ENCODE measurements at regions not wholly inside any gene's neighbourhood (a gene's known extent, or its start where the extent isn't known, plus 50 kb on each side); places are given as distances from the start of the nearest gene placed in this dataset.

- TF ChIP-seq CUX1 (IDR thresholded peaks at IDR 0.05; ENCODE audit: insufficient replicate concordance, low read depth, low read length), result no peak
- TF ChIP-seq ZBTB4 (CRISPR knock-in tag; IDR thresholded peaks at IDR 0.05), result no peak
- no peak for TF ChIP-seq NFYA (IDR thresholded peaks at IDR 0.05; ENCODE audit: borderline replicate concordance, low read depth, low read length)
- TF ChIP-seq PAX8 (IDR thresholded peaks at IDR 0.05), result no peak
- no peak for TF ChIP-seq EZH2 (IDR thresholded peaks at IDR 0.05; ENCODE audit: borderline replicate concordance, control insufficient read depth, low read depth, low read length)
- TF ChIP-seq NRF1 (conservative IDR thresholded peaks at IDR 0.05; ENCODE audit: low read depth, low read length), result no peak
- no peak for TF ChIP-seq TBL1XR1 (IDR thresholded peaks at IDR 0.05; ENCODE audit: low read depth, low read length)
- TF ChIP-seq RB1 (IDR thresholded peaks at IDR 0.05; ENCODE audit: borderline replicate concordance), result no peak
- TF ChIP-seq ATF2 (IDR thresholded peaks at IDR 0.05; ENCODE audit: low read length), result no peak
- no peak for TF ChIP-seq SKIL (IDR thresholded peaks at IDR 0.05; ENCODE audit: low read depth, poor library complexity, severe bottlenecking)
Observed at GRCh38 chr2:40953341-40953740, 501.5 kb upstream of the SLC8A1 start (continued).

All from GM12878 (cell line).